HG03342 (cell line): ENCODE measurements at regions not wholly inside any gene's neighbourhood (a gene's known extent, or its start where the extent isn't known, plus 50 kb on each side); places are given as distances from the start of the nearest gene placed in this dataset.
"Not testable (repeated sequence)": the region's sequence is repeated elsewhere in the genome, so short reads cannot be mapped to it uniquely, and the experiment has no call there.

Experiments
- ATAC-seq: cut with Tn5 transposase; IDR thresholded peaks from one replicate; pipeline ENCODE4 v1.9.1; 2021; ENCODE audit warnings: mild to moderate bottlenecking, moderate library complexity; ENCODE audit not compliant: unreplicated experiment

DNA sequence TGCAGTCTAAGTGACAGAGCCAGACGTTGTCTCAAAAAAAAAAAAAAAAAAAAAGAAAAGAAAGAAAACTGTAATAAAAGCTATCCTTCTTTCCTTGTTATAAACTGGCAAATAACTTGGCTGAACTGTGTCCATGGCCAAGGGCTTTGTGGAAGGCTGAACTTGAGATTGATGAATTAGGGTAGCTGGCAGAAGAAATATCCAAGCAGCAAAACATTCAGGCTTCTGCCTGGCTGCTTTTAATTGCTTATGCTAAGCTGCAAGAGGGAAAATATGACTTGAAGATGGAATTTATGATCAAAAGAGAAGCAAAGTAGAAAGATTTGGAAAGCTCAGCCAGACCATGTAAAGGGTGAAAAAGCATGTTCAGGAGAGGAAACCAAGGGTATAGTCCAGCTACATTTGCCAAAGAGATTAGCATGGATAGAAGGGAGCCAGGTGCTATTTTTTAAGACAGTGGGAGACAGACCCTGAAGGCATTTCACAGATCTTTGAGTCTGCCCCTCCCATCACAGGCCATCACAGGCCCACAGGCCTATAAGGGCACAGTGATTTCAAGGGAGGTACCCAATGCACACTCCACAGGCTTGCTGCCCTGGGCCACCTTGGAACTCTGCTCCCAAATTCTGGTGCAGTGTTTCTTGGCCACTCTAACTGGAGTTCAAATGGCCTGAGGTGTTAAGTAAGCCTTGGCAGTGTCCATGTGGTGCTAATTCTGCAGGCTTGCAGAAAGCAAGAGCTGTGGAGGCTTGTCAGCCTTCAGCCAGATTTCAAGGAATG, 226.0 kb downstream of the AEBP2 start:
- no peak for ATAC-seq

DNA sequence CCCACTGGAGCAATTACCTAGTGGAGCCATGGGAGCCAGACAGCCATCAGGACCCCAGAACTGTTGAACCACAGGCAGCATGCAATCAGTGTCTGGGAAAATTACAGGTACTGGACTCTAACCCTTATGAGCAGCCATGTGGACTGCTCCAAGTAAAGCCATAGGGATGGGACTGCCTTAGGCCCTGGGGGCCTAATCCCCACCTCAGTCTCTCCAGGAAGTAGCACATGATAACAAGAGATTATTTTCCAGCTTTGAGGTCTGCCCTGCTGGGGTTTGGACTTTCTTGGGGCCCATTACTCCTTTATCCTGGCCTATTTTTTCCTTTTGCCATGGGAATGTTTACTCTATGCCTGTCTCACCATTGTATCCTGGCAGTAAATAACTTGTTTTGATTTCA, 226.8 kb downstream of the AEBP2 start:
- ATAC-seq = no peak

DNA sequence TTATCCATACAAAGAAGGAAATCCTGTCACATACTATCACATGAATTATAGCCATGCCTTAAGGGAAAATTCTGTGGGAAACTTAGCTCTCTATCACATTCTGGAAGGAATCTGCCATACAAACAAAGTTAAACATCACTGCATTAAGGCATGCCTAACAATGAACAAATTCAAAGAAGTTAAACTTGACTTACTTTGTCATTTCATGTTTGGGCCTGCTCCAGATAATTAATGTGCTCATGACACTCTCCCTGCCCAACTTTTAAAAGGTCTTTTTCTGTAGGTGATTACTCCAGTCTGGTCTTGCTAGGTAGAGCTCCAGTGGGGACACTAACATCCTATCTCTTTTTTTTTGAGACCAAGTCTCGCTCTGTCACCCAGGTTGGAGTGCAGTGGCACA, 230.5 kb downstream of the AEBP2 start:
- ATAC-seq = no peak

DNA sequence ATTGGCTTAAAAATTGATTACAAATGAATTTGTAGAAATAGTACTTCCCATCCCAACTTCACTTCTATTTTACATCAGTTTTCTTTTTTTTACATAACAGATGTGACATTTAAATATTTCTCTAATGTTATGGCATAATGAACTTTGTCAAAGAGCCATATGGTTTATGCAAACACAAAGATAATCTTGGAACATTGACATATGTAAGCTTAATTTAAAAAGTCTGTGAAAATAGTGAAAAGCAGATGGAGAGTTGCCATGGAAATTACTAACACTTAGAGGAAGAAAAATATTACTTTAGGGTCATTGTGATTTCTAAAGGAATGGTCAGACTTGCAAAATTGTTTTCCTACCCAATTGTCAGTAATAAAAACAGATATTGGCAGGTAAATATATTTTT, 232.4 kb downstream of the AEBP2 start:
- ATAC-seq = no peak

DNA sequence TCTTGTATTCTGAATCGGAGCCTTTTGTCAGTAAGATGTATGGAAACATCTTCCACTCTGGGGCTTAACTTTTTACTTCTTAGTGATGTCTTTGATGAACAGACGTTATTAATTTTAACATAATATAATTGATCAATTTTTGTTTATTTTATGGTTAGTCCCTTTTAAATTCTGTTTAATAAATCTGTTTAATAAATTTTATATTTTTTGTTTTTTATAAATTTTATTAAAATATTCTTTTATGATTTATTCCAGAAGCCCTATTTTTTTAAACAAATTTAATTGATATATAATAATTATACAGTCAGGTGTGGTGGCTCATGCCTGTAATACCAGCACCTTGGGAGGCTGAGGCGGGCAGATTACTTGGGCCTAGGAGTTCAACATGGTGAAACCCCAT, 235.1 kb downstream of the AEBP2 start:
- no peak for ATAC-seq

DNA sequence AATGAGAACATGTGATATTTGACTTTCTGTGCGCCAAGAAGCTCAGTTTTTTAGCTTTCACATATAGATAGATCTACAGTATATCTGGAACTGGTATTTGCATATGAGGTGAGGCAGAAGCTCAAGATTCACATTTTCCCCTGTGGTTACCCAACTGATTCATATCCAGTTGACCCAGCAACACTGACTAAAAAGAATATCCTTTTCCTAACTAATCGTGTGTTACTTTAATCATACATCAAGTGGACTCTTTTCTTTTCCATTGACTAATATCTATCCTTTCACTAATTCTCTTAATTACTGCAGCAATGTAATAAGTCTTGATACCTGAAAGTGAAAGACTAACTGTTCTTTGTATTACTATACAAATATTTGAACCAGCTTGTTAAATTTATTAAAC, 236.1 kb downstream of the AEBP2 start:
- ATAC-seq = peak; percentile 76

DNA sequence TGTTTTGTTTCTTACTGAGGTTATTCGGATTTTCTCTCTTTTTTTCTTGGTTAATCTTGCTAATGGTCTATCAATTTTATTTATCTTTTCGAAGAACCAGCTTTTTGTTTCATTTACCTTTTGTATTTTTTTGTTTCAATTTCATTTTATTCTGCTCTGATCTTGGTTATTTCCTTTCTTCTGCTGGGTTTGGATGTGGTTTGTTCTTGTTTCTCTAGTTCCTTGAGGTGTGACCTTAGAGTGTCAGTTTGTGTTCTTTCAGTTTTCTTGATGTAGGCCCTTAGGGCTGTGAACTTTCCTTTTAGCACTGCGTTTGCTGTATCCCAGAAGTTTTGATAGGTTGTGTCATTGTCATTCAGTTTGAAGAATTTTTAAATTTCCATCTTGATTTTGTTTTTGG, 239.2 kb downstream of the AEBP2 start:
- ATAC-seq = not testable (repeated sequence)

DNA sequence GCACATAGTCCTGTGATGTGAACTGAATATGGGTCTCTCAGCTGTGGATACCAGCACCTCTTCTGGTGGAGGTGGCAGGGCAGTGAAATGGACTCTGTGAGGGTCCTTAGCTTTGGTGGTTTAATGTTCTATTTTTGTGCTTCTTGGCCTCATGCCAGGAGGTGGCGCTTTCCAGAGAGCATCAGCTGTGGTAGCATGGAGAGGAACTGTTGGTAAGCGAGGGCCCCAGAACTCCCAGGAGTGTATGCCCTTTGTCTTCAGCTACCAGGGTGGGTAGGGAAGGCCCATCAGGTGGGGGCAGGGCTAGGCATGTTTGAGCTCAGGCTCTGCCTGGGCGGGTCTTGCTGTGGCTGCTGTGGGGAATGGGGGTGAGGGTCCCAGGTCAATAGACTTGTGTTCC, 241.7 kb downstream of the AEBP2 start:
- no peak for ATAC-seq

DNA sequence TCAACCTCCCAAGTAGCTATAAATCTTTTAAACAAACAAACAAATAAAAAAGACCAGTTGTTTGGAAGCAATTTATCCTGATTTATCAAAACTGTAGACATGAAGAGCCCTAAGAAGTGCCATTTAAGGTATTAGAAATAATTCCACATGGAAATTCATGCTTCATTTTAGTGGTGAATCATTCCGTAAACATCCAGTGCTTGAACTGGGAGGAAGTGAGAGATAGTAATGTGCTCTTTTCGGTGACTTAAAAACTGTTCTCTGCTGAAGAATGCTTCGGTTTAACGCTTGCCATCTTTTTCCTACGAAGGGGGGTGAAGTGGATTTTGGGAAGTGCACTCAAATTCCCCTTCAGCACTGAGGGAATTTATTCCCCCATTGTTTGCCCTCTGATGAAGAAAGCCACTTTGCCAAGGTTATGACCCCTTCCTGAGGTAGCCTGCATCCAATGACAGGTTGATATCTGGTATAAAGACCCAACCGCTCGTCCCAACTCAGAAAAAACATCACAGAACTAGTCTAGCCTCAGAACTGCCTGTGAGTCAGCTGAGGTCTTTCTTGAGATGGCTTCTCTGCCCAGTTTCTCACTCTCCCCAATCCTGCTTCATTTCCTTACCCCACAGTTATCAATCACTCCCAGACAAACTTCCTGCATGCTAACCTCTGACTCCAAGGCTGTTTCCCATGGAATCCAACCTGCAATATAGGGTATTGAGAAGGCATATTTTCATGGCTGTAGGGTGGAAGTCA, 244.1 kb downstream of the AEBP2 start:
- ATAC-seq = no peak

DNA sequence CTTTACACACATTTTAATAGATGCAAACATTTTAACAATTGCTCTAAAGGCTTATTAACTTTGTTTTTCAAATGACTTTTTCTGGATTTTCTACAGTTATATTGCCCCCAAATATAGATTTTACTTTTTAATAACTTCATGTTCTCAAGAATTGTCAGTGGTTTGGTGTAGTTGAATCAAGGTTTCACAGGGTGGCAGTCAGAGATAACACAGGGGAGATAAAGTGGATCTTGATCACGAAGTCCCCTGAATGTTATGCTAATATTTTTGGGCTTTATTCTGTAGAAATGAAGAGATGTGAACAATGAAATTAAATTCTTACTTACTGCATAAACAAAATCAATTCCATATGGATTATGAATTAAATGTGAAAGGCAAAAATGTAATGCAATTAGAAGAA, 248.1 kb downstream of the AEBP2 start:
- no peak for ATAC-seq

DNA sequence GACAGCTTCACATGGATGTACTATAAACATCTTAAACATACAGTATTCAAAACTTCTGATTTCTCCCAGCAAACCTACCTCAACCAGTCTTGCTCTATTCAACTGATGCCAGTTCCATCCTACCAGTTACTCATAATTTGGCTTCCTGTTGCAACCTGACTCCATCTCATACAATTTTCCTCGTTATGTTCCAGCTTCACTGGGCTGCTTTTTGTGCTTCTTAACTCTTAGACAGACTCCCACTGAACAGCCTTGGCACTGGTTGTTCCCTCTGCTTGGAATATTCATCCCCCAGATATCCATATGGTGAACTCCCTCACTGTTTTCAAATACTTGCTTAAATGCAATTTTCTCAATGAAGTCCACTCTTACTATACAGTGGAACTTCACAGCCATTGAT, 249.2 kb downstream of the AEBP2 start:
- no peak for ATAC-seq

DNA sequence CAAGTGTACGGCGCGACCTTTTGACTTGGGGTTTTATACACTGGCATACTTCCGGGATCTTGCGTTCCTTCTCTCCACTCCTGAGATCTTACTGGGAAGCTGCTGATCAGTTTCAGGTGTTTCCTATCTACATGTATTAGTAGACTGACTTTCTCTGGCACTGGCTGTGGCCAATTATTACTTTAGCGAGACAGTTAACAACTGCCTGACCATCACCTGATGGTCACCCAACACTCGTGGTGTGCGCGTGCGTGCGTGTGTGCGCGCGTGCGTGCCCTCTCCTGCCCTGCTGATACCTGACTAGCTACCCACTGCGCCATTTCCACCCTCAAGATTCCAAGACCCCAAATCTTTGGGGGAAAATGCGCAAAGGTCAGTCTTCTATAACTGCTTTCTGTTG, 249.9 kb downstream of the AEBP2 start:
- ATAC-seq = no peak

DNA sequence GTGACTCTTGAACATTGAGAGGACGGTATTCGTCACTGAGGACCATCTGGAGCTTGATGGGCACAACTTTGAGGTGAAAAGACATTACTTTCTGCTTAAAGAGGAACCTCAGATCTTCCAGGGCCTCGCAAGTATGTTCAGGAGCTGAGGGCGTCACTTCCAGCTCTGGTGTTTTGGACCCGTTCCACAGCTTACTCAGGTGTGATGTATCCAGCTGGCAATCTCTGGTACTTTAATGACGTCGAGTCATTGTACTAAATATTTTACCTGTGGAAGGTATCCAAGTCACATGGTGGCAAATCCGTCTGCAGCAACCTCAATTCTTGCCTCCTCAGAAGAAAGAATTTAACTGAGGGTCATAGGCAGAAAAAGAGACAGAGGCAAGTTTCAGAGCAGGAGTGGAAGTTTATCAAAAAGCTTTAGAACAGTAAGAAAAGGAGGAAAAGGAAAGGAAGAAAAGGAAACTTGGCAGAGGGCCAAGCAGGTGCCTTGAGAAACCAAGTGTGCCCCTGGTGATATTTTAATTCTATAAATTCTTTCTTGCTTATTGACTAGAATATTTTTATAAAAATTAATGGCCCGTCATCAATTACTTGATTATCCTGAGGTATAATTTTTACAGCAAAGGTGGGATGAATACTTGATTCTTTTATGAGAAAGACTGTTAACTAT, 250.6 kb downstream of the AEBP2 start:
- no peak for ATAC-seq

DNA sequence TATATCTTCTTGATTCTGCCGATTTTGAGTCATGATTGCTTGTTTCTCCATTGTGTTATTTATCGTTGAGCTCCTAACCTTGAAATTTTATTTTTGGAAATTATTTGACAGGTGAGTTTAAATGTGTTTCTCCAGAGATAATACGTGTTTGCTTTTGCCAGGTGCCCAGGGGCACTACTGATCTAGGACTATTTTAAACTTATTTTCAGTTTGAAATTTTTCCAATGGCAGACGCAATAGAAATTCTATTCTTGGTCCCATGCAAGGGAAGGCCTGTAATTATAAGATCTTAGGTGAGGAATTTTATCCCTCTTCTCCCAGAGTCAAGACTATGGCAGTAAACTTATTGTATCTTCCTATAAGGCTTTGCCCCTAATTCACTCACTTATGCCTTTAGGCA, 252.8 kb downstream of the AEBP2 start:
- no peak for ATAC-seq

DNA sequence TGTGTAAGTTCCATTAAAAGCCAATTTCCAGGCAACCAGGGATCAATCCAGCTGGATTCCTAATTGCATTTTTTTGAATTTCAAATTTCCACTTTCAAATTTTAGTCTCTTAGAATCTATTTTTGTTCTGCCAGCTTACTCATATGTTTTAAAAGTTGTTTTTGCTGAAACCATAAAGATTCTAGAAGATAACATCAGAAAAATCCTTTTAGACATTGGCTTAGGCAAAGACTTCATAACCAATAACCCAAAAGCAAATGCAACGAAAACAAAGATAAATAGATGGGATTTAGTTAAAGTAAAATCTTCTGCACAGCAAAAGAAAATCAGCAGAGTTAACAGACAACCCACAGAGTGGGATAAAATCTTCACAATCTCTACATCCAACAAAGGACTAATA, 253.3 kb downstream of the AEBP2 start:
- no peak for ATAC-seq

DNA sequence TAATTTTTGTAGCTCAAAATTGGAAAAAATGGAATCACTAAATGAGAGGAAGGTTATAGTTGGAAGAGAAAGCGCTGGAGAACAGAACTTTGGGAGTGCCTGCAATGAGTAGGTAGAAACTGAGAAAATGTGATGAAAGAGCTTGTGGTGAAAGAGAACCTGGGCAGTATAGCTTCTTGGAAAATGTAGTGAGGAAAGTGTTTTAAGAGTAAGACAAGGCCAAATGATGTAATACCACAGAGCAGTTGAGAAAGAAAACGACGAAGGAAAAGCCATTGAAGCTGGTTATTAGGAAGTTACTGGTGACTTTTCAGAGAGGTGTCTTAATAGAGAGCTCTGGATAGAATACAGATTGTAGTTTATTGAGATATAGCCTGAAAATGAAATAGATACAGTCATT, 255.3 kb downstream of the AEBP2 start:
- ATAC-seq = no peak

DNA sequence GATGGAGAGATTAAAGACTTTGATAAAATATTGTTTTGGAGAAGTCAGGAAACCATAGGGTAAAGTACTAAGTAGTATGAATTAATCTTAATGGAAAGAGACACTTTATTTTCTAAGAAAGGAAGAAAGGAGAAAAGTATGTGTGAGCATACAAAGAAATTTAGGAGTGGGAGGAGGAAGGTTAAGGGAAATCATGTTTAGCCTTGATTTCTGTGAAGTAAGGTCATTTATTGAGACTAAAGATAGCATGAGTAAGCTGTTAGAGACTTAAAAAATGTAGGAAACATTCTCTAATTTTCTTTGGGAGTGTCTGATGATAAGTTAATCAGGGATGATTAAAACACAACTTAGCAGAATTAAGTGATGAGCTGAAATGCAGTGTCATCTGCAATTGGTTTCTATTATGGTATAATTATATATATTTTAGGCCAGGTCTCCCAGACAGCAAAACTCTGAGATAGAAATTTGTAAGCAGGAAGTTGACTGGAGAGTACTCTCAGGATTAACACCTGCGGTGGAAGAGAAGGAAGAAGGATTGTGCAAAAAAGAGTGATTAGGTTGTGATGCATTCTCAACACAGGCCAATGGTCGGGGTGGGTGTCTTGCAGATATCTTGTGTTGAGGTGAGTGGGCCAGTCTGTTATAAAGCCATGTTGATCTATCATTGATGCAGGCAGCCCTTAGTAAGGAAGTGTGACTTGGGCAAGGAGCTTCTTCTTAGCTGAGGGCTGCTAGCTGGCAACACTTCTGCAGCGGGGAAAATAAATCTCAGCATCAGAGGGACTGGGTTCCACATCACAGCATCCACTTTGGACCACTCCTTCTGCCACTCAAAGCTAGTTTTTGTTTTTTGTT, 256.2 kb downstream of the AEBP2 start:
- no peak for ATAC-seq

DNA sequence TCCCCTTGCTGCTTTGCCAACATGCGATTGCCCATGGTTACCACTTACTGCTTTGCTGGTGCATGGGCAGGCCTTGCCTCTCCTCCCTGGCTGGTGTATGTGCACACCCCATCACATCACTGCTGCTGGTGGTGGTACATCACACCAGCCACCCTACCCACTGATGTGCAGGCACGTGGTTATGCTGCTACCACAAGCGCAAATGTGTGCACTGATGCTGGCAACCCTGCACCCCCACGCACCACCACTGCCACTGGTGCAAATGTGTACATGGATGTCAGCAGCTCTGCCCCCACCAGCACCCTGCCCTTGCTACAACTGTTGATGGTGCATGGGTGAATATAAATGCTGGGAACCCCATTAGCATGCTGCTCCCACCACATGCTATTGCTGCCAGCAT, 261.7 kb downstream of the AEBP2 start:
- no peak for ATAC-seq

DNA sequence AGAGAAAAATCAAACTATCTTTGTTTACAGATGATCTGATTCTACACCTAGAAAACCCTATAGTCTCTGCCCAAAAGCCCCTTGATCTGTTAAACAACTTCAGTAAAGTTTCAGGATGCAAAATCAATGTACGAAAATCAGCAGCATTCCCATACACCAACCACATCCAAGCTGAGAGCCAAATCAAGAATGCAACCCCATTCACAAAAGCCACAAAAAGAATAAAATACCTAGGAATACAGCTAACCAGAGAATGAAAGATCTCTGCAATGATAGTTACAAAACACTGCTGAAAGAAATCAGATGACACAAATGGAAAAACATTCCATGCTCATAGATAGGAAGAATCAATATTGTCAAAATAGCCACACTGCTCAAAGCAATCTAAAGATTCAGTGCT, 265.7 kb downstream of the AEBP2 start:
- no peak for ATAC-seq

DNA sequence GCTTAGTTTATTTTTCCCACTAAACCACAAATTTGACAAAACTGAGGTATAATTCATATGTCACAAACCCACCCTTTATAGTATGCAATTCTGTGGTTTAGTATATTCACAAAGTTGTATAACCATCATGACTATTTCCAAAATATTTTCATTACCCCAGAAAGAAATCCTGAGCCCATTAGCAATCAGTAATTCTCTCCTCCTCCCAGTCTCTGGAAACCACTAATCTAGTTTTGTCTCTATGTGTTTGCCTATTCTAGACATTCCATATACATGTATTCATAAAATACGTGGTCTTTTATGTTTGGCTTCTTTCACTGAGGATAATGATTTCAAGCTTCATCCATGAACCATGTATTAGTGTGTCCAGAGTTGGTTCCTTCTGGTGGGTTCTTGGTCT, 267.6 kb downstream of the AEBP2 start:
- no peak for ATAC-seq

DNA sequence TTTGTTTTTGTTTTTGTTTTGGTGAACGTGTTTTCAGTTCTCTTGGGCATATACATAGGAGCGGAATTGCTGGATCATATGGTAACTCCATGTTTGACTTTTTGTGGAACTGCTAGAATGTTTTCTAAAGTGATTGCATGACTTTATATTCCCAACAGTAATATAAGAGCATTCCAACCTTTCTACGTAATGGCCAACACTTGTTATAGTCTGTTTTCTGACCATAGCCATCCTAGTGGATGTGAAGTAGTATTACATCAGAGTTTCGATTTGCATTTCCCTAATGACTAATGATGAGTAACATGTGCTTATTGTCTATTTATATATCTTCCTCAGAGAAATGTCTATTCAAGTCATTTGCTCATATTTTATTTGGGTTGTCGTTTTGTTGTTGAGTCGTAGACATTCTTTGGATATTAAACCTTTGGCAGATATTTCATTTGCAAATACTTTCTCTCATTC, 268.7 kb downstream of the AEBP2 start:
- ATAC-seq = no peak
